Esophagus muscularis mucosa (tissue), 4 donors: ENCODE measurements at regions not wholly inside any gene's neighbourhood (a gene's known extent, or its start where the extent isn't known, plus 50 kb on each side); places are given as distances from the start of the nearest gene placed in this dataset.
A peak's percentile ranks its signal among the peaks of the same experiment; 100 is the strongest.

Experiments used
- DNase-seq: peaks from one replicate; pipeline ENCODE4 v3.0.0-alpha.2; 2017; ENCODE audit errors: extremely low spot score
- H3K27ac ChIP-seq, 4 donors: fragments of 200-600 bp; sonication (generic); replicated peaks in 1 of 4; 1 replicate in 3 of 4; 2 replicates in 1 of 4; pipeline ENCODE4 v1.5.1; 2016 to 2019; ENCODE audit warnings: mild to moderate bottlenecking in 1 of 4
- H3K27me3 ChIP-seq, 4 donors: fragments of 200-600 bp; sonication (generic); one replicate each; pipeline versions ENCODE4 v1.5.1 to v1.6.0; 2016 to 2019
- H3K36me3 ChIP-seq, 4 donors: fragments of 200-600 bp; sonication (generic); one replicate each; pipeline ENCODE4 v1.5.1; 2016 to 2019
- H3K4me1 ChIP-seq, 4 donors: fragments of 200-600 bp; sonication (generic); one replicate each; pipeline ENCODE4 v1.5.1; 2016 to 2019
- H3K4me3 ChIP-seq, 4 donors: fragments of 200-600 bp; sonication (generic); 1 replicate in 2 of 4; 2 replicates in 2 of 4; pipeline ENCODE4 v1.5.1; 2016 to 2019; ENCODE audit warnings: mild to moderate bottlenecking in 4 of 4, moderate library complexity in 1 of 4
- H3K9me3 ChIP-seq, 4 donors: fragments of 200-600 bp; sonication (generic); 1 replicate in 3 of 4; 2 replicates in 1 of 4; pipeline ENCODE4 v1.5.1; 2016 to 2019
- EP300 ChIP-seq: sonication (generic); formaldehyde crosslinking; IDR thresholded peaks from one replicate; pipeline ENCODE4 v1.6.1; 2017; ENCODE audit warnings: antibody characterized with exemption
- POLR2A ChIP-seq: fragments of 450-650 bp; IDR thresholded peaks from one replicate; pipeline ENCODE4 v1.6.1; 2017; ENCODE audit warnings: antibody characterized with exemption, moderate library complexity, mild to moderate bottlenecking, low read depth
- POLR2AphosphoS5 ChIP-seq, 2 donors: sonication (generic); formaldehyde crosslinking; IDR thresholded peaks; one replicate each; pipeline ENCODE4 v1.6.1; 2017; ENCODE audit warnings: antibody characterized with exemption in 2 of 2
- WGBS: methylation state at CpG from one replicate; pipeline ENCODE4 v1.1.5; 2018; 5-methylcytosine and 5-hydroxymethylcytosine counted together
- intact Hi-C: fragments of 100-400 bp; cut with DNase I; formaldehyde crosslinking; loops from one replicate; pipeline ENCODE4 v1.15.1; 2023
- TF ChIP-seq, protein P1 (sequence below), 3 experiments: fragments of 200-600 bp in 2 of 3; fragments of 450-650 bp in 1 of 3; sonication (generic) in 2 of 3; IDR thresholded peaks; one replicate each; pipeline ENCODE4 v1.5.1; 2017 to 2019; ENCODE audit warnings: antibody characterized with exemption in 3 of 3, mild to moderate bottlenecking in 2 of 3, moderate library complexity in 1 of 3

DNA sequence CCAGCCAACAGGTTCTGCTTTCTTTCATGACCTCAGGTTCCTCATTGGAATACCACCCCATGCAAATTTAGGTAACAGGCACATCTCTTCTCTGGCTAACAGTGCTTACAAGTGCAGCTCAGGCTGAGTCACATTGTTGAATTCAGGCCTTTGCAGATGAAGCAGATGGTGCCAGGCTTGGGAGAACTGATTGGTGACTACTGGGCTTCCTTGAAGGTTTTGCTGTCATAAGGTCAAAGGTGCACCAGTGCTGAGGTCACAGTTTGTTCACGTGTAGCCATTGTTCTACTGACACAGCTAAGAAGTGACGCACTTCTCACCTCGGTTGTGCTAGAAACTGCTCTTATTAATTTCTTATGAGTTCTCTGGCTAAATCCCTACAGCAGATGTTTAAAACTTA is 128.6 kb upstream of the BMPER start:
- intact Hi-C loops, result no loop called here
- no peaks in the 10 kb centered on the region for H3K9me3 ChIP-seq
- H3K36me3 ChIP-seq, result peaks cover 0 to 3% (median 0%) of the 10 kb centered on the region in 4 donors
- peaks cover 0 to 4% (median 0%) of the 10 kb centered on the region in 4 donors for H3K4me1 ChIP-seq
- H3K27me3 ChIP-seq, result no peaks in the 10 kb centered on the region
- 78% methylated on average over 3 of the region's 3 CpGs for WGBS
- DNase-seq, result no peak
- TF ChIP-seq POLR2AphosphoS5 (IDR thresholded peaks at IDR 0.05), result no peak
- no peak for TF ChIP-seq EP300
- TF ChIP-seq, protein P1, sequence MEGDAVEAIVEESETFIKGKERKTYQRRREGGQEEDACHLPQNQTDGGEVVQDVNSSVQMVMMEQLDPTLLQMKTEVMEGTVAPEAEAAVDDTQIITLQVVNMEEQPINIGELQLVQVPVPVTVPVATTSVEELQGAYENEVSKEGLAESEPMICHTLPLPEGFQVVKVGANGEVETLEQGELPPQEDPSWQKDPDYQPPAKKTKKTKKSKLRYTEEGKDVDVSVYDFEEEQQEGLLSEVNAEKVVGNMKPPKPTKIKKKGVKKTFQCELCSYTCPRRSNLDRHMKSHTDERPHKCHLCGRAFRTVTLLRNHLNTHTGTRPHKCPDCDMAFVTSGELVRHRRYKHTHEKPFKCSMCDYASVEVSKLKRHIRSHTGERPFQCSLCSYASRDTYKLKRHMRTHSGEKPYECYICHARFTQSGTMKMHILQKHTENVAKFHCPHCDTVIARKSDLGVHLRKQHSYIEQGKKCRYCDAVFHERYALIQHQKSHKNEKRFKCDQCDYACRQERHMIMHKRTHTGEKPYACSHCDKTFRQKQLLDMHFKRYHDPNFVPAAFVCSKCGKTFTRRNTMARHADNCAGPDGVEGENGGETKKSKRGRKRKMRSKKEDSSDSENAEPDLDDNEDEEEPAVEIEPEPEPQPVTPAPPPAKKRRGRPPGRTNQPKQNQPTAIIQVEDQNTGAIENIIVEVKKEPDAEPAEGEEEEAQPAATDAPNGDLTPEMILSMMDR (IDR thresholded peaks at IDR 0.05), result no peak
- H3K27ac ChIP-seq, result no peak overlapping the region
- H3K4me3 ChIP-seq, result no peak overlapping the region

DNA sequence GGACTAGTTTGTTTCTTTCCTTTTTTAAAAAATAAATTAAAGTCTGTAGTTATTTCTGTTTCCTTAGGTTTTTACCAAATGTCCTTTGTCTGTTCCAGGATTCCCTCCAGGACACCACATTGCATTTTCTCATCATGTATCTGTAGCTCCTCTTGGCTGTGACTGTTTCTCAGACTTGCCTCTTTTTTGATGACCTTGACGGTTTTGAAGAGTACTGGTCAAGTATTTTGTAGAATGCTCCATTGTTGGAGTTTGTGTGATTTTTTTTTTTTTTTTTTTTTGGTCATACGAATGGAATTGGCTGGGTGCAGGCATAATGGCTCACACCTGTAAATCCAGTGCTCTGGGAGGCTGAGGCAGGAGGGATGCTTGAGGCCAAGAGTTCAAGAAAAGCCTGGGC is 127.1 kb upstream of the BMPER start:
- intact Hi-C loops, result no loop called here
- no peak for DNase-seq
- H3K9me3 ChIP-seq, result peaks cover 0 to 10% (median 5%) of the 10 kb centered on the region in 4 donors
- TF ChIP-seq POLR2AphosphoS5 (IDR thresholded peaks at IDR 0.05) (no peak), POLR2A (no peak), EP300 (no peak)
- TF ChIP-seq, protein P1 (IDR thresholded peaks at IDR 0.05), result no peak
- WGBS, result 89% methylated on average over 2 of the region's 2 CpGs
- no peak overlapping the region for H3K27ac ChIP-seq
- peaks cover 0 to 11% (median 0%) of the 10 kb centered on the region in 4 donors for H3K36me3 ChIP-seq
- no peak overlapping the region for H3K4me3 ChIP-seq
- peaks cover 0 to 12% (median 0%) of the 10 kb centered on the region in 4 donors for H3K4me1 ChIP-seq
- no peaks in the 10 kb centered on the region for H3K27me3 ChIP-seq

DNA sequence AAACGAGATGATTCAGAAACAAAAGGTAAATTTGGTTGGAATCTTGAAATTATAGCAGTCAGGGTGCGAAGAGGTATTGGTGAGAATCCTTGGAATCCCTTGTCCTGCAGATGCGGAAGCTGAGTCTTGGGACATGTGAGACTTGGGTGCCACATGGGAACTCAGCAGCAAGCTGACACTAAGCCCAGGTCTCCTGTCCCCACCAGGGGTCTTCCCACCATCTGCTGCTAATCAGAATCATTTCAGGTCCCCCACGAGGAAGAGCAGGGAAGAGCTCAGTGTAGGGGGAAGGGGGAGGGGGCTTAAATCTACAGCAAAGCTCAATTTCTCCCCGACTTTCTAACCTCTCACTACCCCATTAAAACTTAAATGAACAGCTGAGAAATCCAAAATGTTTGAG is 126.1 kb upstream of the BMPER start:
- H3K9me3 ChIP-seq, result peaks cover 0 to 12% (median 5%) of the 10 kb centered on the region in 4 donors
- no peaks in the 10 kb centered on the region for H3K27me3 ChIP-seq
- intact Hi-C loops, result no loop called here
- no peak for TF ChIP-seq POLR2AphosphoS5 (IDR thresholded peaks at IDR 0.05)
- no peak for TF ChIP-seq EP300
- peaks cover 0 to 11% (median 0%) of the 10 kb centered on the region in 4 donors for H3K36me3 ChIP-seq
- peaks cover 0 to 12% (median 0%) of the 10 kb centered on the region in 4 donors for H3K4me1 ChIP-seq
- no peak for DNase-seq
- no peak overlapping the region for H3K4me3 ChIP-seq
- no peak overlapping the region for H3K27ac ChIP-seq
- WGBS, result 75% methylated on average over 5 of the region's 5 CpGs

DNA sequence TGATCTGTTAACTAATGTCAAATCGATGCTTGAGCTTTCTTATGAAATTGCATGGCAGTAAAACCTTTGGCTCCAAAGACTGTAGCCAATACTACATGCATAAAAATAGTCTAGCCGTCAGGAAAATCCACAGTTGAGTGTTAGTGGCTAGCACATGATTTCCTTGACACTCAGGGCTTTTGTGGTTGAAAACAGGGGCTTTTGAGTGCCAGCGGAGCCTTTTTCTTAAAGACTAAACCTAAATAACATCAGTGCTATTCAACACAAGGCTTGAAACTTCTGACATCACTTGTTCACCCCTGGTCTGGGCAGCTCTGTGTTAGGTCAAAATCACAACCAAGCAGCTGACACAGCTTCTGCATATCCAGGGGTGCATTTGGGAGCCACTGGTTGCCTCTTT is 124.2 kb upstream of the BMPER start:
- H3K4me3 ChIP-seq, result no peak overlapping the region
- peaks cover 0 to 7% (median 0%) of the 10 kb centered on the region in 4 donors for H3K4me1 ChIP-seq
- no peaks in the 10 kb centered on the region for H3K27me3 ChIP-seq
- H3K9me3 ChIP-seq, result peaks cover 0 to 12% (median 5%) of the 10 kb centered on the region in 4 donors
- intact Hi-C loops, result no loop called here
- 83% methylated on average over 3 of the region's 3 CpGs for WGBS
- H3K27ac ChIP-seq, result no peak overlapping the region
- TF ChIP-seq EP300 (no peak), POLR2AphosphoS5 (IDR thresholded peaks at IDR 0.05) (no peak), POLR2A (no peak)
- TF ChIP-seq, protein P1 (IDR thresholded peaks at IDR 0.05), result no peak
- peaks cover 0 to 11% (median 0%) of the 10 kb centered on the region in 4 donors for H3K36me3 ChIP-seq
- no peak for DNase-seq

DNA sequence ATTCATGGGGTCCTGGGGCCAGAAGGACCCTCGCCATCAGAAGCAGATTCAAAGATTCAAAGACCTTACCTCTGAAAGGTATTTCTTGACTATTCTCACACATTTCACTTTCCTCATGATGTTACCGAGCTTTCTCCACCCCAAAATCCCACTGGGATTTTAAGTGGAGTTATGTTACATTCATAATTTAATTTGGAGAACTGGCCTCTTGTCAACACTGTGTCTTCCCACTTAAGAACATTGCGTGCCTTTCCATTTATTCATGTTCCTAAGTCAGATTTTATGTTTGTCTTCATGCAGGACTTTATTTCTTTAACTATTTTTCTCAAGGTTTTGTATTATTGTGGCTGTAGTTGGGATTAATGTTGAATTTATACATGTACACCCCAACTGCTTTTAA is 123.5 kb upstream of the BMPER start:
- TF ChIP-seq EP300, result no peak
- no peak for TF ChIP-seq POLR2AphosphoS5 (IDR thresholded peaks at IDR 0.05)
- TF ChIP-seq, protein P1 (IDR thresholded peaks at IDR 0.05), result no peak
- no peak for TF ChIP-seq POLR2A
- H3K4me3 ChIP-seq, result no peak overlapping the region
- DNase-seq, result no peak
- intact Hi-C loops, result no loop called here
- H3K27ac ChIP-seq, result peak overlapping the region in 1 of 4 donors; percentile 30
- peaks cover 0 to 11% (median 0%) of the 10 kb centered on the region in 4 donors for H3K36me3 ChIP-seq
- no peaks in the 10 kb centered on the region for H3K27me3 ChIP-seq
- peaks cover 0 to 12% (median 5%) of the 10 kb centered on the region in 4 donors for H3K9me3 ChIP-seq
- H3K4me1 ChIP-seq, result peaks cover 0 to 7% (median 0%) of the 10 kb centered on the region in 4 donors
- WGBS, result 83% methylated on average over 3 of the region's 3 CpGs
